Muscle of leg (tissue), 3 donors: ENCODE measurements at regions not wholly inside any gene's neighbourhood (a gene's known extent, or its start where the extent isn't known, plus 50 kb on each side); places are given as distances from the start of the nearest gene placed in this dataset.
"Not testable (repeated sequence)": the region's sequence is repeated elsewhere in the genome, so short reads cannot be mapped to it uniquely, and the experiment has no call there.

ENCODE experiments used
- DNase-seq: peaks from one replicate; pipeline ENCODE4 v3.0.0; 2013
- H3K27ac ChIP-seq: one replicate; pipeline ENCODE4 v1.5.1; 2013; ENCODE audit warnings: mild to moderate bottlenecking, low read length, control low read depth
- H3K27me3 ChIP-seq: one replicate; pipeline ENCODE4 v1.6.1; 2013; ENCODE audit warnings: low read length; ENCODE audit not compliant: control insufficient read depth, insufficient read depth
- H3K36me3 ChIP-seq: one replicate; pipeline ENCODE4 v1.6.1; 2013; ENCODE audit warnings: low read length; ENCODE audit not compliant: control insufficient read depth, insufficient read depth
- H3K4me1 ChIP-seq: one replicate; pipeline ENCODE4 v1.6.1; 2013; ENCODE audit warnings: low read length; ENCODE audit not compliant: control insufficient read depth, insufficient read depth
- H3K4me3 ChIP-seq: one replicate; pipeline ENCODE4 v1.5.1; 2013; ENCODE audit warnings: low read length, control low read depth
- H3K9me3 ChIP-seq: replicated peaks from 2 replicates; pipeline ENCODE4 v1.6.1; 2013; ENCODE audit warnings: low read depth, low read length; ENCODE audit not compliant: control insufficient read depth
- WGBS: methylation state at CpG from one replicate; pipeline ENCODE4 v1.1.5; 2013; ENCODE audit warnings: missing lambda C conversion rate; ENCODE audit not compliant: insufficient coverage; 5-methylcytosine and 5-hydroxymethylcytosine counted together

DNA sequence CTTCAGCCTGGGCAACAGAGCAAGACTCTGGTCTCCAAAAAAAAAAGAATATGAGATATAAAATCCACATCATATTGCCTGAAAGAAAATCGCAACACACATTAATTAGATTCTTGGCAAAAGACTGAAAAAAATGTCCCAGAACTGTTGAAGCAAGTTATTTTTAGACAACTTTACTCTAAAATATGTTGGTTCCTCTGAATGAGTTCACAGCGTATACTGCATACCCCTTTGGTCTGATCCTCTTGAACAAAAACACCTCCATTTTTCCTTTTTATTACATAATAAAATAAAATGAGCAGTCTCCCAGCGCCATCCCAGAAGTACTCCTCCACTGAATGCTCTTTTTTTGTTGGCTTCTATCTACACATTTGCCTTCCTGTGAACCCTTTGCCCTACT, 126.0 kb upstream of the TMEM170B start:
- Histone ChIP-seq H3K27me3 (no peaks in the 10 kb centered on the region), H3K27ac (no peak overlapping the region), H3K9me3 (no peaks in the 10 kb centered on the region), H3K36me3 (no peaks in the 10 kb centered on the region), H3K4me3 (no peak overlapping the region), H3K4me1 (no peaks in the 10 kb centered on the region)
- WGBS: 83% methylated on average over 1 of the region's 3 CpGs
- DNase-seq: no peak

DNA sequence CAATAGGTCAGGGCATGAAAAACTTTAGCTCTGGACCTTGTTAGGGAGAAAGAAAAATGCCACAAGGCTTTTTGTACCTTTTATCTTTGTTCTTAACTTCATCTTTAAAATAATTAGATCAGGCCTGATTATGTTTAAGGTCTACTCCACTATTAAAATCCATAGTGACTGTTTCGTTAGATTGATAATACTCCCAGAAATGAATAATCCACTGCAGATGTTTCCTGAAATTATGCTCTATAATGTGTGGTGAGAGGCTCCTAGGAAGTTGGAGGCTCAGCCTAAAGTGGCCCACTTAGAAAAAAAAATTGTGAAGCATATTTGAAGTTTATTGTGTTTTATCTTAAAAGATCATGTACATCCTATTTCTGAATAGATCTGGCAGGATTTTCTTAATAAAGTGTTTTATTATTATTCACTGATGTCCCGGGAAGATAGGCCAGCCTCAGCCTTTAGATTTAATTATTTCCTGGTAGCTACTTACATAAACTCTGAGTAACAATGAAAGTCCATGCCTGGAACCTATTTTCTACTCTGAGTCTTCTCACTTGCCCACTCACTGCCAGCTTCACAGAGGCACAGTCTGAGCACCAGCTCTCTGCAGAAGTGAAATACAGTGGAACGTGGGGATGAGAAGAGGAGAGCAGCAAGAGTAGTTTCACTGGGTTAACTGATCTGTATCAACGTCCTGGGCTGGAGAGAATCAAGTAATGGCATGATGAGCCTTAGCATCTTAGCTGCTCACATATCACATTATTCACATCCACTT, 126.8 kb upstream of the TMEM170B start:
- Histone ChIP-seq H3K4me3 (no peak overlapping the region), H3K27me3 (no peaks in the 10 kb centered on the region), H3K4me1 (no peaks in the 10 kb centered on the region), H3K9me3 (no peaks in the 10 kb centered on the region), H3K36me3 (no peaks in the 10 kb centered on the region), H3K27ac (no peak overlapping the region)
- WGBS: no CpG with 5 or more reads among the region's 4 CpGs
- no peak for DNase-seq

DNA sequence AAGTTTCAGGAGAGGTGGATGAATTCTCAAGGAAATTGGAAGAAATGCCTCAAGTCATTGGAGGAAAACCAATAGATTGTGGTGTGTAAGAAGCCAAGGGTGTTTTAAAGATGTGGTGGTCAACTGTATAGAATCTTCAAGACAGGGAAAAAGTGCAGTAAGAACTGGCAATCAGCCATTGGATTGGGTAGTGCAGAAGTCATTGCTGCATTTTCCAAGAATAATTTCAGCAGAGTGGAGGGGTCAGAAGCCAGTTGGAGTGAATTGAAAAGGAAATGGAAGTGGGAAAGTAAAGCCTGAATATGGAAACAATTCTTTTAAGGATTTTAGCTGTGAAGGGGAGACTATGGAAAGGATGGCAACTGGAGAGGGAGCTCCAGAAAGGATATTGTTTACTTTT, 128.2 kb upstream of the TMEM170B start:
- Histone ChIP-seq H3K9me3 (no peaks in the 10 kb centered on the region), H3K4me1 (no peaks in the 10 kb centered on the region), H3K4me3 (no peak overlapping the region), H3K27me3 (no peaks in the 10 kb centered on the region), H3K36me3 (no peaks in the 10 kb centered on the region), H3K27ac (no peak overlapping the region)
- DNase-seq: peak; percentile 68

DNA sequence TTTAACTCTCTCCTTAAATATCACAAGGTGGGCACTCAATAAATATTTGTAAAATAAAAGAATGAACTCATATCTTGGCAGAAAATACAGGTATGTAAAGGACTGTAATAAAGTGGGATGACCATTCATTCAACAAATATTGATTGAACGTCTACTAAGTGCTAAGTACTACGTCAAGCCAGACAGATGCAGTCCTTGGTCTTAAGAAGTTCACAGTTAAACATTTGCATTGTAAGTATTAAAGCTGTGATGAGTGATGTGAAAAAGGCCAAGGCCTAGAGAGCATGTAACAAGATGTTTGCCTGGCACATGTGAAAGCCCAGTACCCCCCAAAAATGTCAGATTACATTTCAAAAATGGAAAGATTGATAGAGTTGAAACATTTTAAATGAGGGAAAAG, 130.1 kb upstream of the TMEM170B start:
- no peaks in the 10 kb centered on the region for H3K36me3 ChIP-seq
- no peaks in the 10 kb centered on the region for H3K9me3 ChIP-seq
- H3K4me1 ChIP-seq: no peaks in the 10 kb centered on the region
- DNase-seq: no peak
- no peaks in the 10 kb centered on the region for H3K27me3 ChIP-seq
- no peak overlapping the region for H3K4me3 ChIP-seq
- H3K27ac ChIP-seq: no peak overlapping the region
- 100% methylated on average over 1 of the region's 2 CpGs for WGBS

DNA sequence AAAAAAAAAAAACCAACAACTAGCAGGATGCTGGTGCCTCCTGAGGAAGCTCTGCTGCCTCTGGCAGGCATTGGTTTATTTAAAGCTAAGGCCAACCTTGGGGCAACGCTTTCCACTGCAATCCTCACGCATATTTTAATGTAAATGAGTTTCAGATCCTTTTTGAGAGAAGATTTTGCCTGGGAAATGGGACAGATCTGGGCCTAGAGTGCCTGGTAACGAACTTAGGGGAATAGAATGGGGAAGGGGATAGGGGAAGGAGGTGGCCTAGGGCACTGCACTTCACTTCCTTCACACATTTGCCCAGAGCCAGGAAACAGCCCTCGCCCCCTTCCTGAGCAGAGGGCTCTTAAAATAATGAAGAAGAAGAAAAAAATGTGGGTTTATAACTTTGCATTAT, 132.7 kb upstream of the TMEM170B start:
- peak; percentile 74 for DNase-seq
- no peaks in the 10 kb centered on the region for H3K27me3 ChIP-seq
- H3K9me3 ChIP-seq: no peaks in the 10 kb centered on the region
- WGBS: 46% methylated on average over 2 of the region's 4 CpGs
- H3K36me3 ChIP-seq: no peaks in the 10 kb centered on the region
- H3K4me1 ChIP-seq: no peaks in the 10 kb centered on the region
- no peak overlapping the region for H3K27ac ChIP-seq
- no peak overlapping the region for H3K4me3 ChIP-seq

DNA sequence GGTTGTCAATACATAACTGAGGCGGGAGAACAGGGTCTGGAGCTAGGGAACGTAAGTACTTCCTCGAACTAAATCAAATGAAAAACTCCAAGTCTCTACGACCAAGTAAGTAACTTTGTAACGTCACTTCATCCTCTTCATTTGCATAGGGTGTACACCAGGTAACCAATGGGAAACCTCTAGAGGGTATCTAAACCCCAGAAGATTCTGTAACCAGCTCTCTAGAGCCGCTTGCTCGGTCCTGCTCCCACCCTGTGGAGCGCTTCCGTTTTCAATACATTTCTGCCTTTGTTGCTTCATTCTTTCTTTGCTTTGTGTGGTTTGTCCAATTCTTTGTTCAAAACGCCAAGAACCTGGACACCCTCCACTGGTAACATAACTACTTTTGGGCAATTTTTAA, 133.5 kb upstream of the TMEM170B start:
- no peak for DNase-seq
- WGBS: 81% methylated on average over 2 of the region's 10 CpGs
- Histone ChIP-seq H3K4me3 (no peak overlapping the region), H3K27ac (no peak overlapping the region), H3K36me3 (no peaks in the 10 kb centered on the region), H3K4me1 (no peaks in the 10 kb centered on the region), H3K27me3 (no peaks in the 10 kb centered on the region), H3K9me3 (no peaks in the 10 kb centered on the region)

DNA sequence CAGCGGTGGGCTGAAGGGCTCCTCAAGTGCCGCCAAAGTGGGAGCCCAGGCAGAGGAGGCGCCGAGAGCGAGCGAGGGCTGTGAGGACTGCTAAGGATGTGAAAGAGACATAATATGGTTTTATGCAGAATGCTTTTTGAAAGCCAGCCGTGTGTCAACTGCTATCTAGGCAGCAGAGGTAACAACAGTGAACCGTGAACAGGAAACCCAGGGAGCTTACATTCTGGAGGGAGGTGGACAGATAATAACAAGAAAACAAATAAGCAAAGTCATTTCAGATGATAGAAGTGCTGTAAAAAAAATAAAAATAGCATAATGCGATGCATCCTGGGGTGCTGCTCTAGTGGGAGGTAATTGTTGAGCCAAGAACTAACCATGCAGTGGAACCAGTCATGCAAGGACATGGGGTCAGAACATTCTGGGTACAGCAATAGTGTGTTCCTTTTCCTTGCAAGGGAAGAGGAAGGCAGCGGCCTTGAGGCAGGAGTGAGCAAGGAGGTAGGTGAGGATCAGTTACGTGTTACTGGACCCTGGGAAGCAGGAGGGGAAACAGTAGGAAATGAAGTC, 134.4 kb upstream of the TMEM170B start:
- no peaks in the 10 kb centered on the region for H3K27me3 ChIP-seq
- H3K9me3 ChIP-seq: no peaks in the 10 kb centered on the region
- H3K27ac ChIP-seq: no peak overlapping the region
- no peak for DNase-seq
- 90% methylated on average over 8 of the region's 11 CpGs for WGBS
- H3K4me1 ChIP-seq: no peaks in the 10 kb centered on the region
- H3K36me3 ChIP-seq: no peaks in the 10 kb centered on the region
- no peak overlapping the region for H3K4me3 ChIP-seq

DNA sequence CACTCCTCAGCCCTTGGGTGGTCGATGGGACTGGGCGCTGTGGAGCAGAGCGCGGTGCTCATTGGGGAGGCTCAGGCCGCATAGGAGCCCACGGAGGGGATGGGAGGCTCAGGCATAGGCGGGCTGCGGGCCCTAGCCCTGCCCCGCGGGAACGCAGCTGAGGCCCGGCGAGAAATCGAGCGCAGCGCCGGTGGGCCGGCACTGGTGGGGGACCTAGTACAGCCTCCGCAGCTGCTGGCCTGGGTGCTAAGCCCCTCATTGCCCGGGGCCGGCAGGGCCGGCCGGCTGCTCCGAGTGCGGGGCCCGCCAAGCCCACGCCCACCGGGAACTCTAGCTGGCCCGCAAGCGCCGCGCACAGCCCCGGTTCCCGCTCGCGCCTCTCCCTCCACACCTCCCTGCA, 135.0 kb upstream of the TMEM170B start:
- not testable (repeated sequence) for DNase-seq, H3K27ac ChIP-seq, H3K4me1 ChIP-seq, H3K4me3 ChIP-seq, H3K9me3 ChIP-seq, H3K36me3 ChIP-seq, H3K27me3 ChIP-seq
- 97% methylated on average over 23 of the region's 36 CpGs for WGBS

DNA sequence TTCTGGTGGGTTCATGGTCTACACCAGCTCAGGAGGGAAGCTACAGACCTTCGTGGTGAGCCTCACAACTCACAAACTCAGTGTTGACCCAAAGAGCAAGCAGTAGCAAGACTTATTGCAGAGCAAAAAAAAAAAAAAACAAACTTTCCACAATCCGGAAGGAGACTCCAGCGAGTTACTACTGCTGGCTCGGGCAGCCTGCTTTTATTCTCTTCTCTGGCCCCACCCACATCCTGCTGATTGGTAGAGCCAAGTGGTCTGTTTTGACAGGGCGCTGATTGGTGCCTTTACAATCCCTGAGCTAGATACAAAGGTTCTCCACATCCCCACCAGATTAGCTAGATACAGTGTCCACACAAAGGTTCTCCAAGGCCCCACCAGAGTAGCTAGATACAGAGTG, 135.6 kb upstream of the TMEM170B start:
- H3K27ac ChIP-seq, H3K27me3 ChIP-seq, H3K4me1 ChIP-seq, H3K4me3 ChIP-seq, H3K36me3 ChIP-seq, H3K9me3 ChIP-seq, DNase-seq: not testable (repeated sequence)
- WGBS: no CpG with 5 or more reads among the region's 5 CpGs

DNA sequence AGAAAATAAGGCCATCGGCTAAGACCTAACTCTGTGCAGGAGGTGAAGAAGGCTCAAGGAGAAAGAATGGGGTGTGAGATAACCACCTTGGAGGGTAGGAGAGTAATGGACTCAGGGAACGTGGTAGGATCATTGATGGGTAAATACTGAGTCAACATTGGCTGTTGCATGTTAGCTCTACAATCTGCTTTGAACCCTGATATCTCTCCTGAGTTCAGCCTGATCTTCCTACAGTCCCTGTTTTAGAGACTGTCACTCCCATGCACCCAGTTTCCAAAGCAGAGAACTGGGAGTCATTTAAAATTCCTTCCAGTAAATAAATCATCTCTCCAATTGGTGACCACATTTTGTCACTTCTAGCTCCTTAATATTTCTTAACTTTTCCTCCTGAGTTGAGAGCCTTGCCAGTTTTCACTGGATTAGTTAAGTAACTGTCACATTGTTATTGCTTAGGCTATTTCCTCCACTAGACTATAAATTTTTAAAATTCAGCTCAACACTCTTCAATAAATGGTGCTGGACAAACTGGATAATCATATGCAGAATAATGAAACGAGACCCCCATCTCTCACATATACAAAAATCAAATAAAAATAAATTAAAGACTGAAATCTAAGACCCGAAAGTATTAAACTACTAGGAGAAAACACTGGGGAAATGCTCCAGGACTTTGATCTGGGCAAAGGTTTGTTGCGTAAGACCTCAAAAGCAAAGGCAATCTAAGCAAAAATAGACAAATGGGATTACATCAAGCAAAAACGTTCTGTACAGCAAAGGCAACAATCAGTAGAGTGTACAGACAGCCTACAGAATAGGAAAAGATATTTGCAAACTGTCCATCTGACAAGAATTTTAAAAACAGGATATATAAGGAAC, 138.9 kb upstream of the TMEM170B start:
- peak; percentile 31 for DNase-seq
- H3K27ac ChIP-seq: no peak overlapping the region
- H3K4me1 ChIP-seq: no peaks in the 10 kb centered on the region
- H3K9me3 ChIP-seq: no peaks in the 10 kb centered on the region
- H3K4me3 ChIP-seq: no peak overlapping the region
- no peaks in the 10 kb centered on the region for H3K36me3 ChIP-seq
- 50% methylated on average over 3 of the region's 6 CpGs for WGBS
- H3K27me3 ChIP-seq: no peaks in the 10 kb centered on the region
